Skeletal muscle satellite cell (primary cell): ENCODE measurements at regions not wholly inside any gene's neighbourhood (a gene's known extent, or its start where the extent isn't known, plus 50 kb on each side); places are given as distances from the start of the nearest gene placed in this dataset.

Source experiments
- H3K27me3 ChIP-seq: 2 replicates; pipeline ENCODE4 v1.7.0; 2013; ENCODE audit warnings: low read length; ENCODE audit not compliant: control insufficient read depth, insufficient read depth
- H3K36me3 ChIP-seq: 2 replicates; pipeline ENCODE4 v1.7.0; 2013; ENCODE audit warnings: mild to moderate bottlenecking, control low read depth, low read length; ENCODE audit not compliant: insufficient read depth
- H3K4me1 ChIP-seq: 2 replicates; pipeline ENCODE4 v1.7.0; 2013; ENCODE audit warnings: low read length; ENCODE audit not compliant: control insufficient read depth, insufficient read depth
- H3K4me2 ChIP-seq: 2 replicates; pipeline ENCODE4 v1.7.0; 2013; ENCODE audit warnings: mild to moderate bottlenecking, low read length
- H3K4me3 ChIP-seq: 2 replicates; pipeline ENCODE4 v1.7.0; 2013; ENCODE audit warnings: low read length
- H3K9ac ChIP-seq: 2 replicates; pipeline ENCODE4 v1.7.0; 2013; ENCODE audit warnings: mild to moderate bottlenecking, low read depth, low read length, moderate library complexity
- H3K9me3 ChIP-seq: replicated peaks from 2 replicates; pipeline ENCODE4 v1.7.0; 2013; ENCODE audit warnings: mild to moderate bottlenecking, control low read depth, low read length

DNA sequence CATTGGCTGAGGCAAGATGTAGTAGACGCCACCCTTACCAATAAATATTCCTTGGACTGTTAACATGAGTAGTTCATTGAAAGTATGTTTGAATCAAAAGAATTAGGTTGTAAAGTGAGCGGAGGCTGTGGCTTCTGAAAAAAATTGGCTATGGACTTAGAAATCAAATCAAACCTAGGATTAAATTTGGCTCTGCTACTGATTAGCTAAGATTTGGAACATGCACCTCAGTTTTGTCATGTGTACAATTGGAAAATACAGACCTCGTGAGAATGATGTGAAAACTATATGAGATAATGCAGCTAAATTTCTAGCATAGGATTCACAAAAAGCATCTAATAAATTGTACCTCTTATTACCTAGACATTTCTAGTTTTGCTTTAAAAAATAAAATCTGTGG lies 85.3 kb upstream of the USP25 start:
- H3K4me3 ChIP-seq: no peak overlapping the region
- no peaks in the 10 kb centered on the region for H3K36me3 ChIP-seq
- no peaks in the 10 kb centered on the region for H3K27me3 ChIP-seq
- H3K4me1 ChIP-seq: peaks cover 1% of the 10 kb centered on the region
- H3K4me2 ChIP-seq: no peak overlapping the region
- no peak overlapping the region for H3K9ac ChIP-seq
- H3K9me3 ChIP-seq: no peaks in the 10 kb centered on the region

- Histone ChIP-seq H3K27me3 (no peaks in the 10 kb centered on the region), H3K36me3 (no peaks in the 10 kb centered on the region), H3K9ac (no peak overlapping the region), H3K9me3 (no peaks in the 10 kb centered on the region), H3K4me2 (no peak overlapping the region), H3K4me3 (no peak overlapping the region), H3K4me1 (no peaks in the 10 kb centered on the region)
These were observed 84.0 kb upstream of the USP25 start for GRCh38 chr21:15645830-15646229.

DNA sequence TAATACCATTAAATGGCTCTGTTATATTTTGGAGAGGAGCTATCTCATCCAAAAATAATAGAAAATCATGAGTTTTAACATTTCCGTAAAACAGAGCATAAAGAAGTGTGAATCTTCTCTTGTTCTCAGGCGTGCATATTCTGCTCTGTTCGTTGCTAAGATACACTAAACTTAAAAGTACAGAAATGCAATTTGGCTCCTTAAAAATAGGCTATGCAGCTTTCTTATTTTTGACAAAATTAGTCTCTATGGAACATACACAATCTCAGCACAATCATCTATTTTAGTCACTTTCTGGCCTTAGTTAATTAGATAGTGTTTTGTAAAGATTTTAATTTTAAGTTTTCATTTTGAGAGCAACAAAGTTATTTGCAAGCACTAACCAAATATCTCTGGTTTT lies 79.0 kb upstream of the USP25 start:
- Histone ChIP-seq H3K4me2 (no peak overlapping the region), H3K27me3 (no peaks in the 10 kb centered on the region), H3K36me3 (no peaks in the 10 kb centered on the region), H3K9ac (no peak overlapping the region), H3K4me3 (no peak overlapping the region), H3K4me1 (no peaks in the 10 kb centered on the region), H3K9me3 (no peaks in the 10 kb centered on the region)

- Histone ChIP-seq H3K4me3 (no peak overlapping the region), H3K36me3 (no peaks in the 10 kb centered on the region), H3K9ac (no peak overlapping the region), H3K27me3 (no peaks in the 10 kb centered on the region), H3K9me3 (no peaks in the 10 kb centered on the region), H3K4me1 (no peaks in the 10 kb centered on the region), H3K4me2 (no peak overlapping the region)
These were observed 78.6 kb upstream of the USP25 start for GRCh38 chr21:15651172-15651571.

GRCh38 chr21:15653710-15654109 lies 76.1 kb upstream of the USP25 start:
- Histone ChIP-seq H3K36me3 (no peaks in the 10 kb centered on the region), H3K4me2 (no peak overlapping the region), H3K9me3 (no peaks in the 10 kb centered on the region), H3K27me3 (no peaks in the 10 kb centered on the region), H3K4me1 (no peaks in the 10 kb centered on the region), H3K9ac (no peak overlapping the region), H3K4me3 (no peak overlapping the region)

- Histone ChIP-seq H3K36me3 (no peaks in the 10 kb centered on the region), H3K4me1 (no peaks in the 10 kb centered on the region), H3K4me2 (no peak overlapping the region), H3K4me3 (no peak overlapping the region), H3K27me3 (no peaks in the 10 kb centered on the region), H3K9ac (no peak overlapping the region), H3K9me3 (no peaks in the 10 kb centered on the region)
These were observed 75.6 kb upstream of the USP25 start for GRCh38 chr21:15654171-15654570.

DNA sequence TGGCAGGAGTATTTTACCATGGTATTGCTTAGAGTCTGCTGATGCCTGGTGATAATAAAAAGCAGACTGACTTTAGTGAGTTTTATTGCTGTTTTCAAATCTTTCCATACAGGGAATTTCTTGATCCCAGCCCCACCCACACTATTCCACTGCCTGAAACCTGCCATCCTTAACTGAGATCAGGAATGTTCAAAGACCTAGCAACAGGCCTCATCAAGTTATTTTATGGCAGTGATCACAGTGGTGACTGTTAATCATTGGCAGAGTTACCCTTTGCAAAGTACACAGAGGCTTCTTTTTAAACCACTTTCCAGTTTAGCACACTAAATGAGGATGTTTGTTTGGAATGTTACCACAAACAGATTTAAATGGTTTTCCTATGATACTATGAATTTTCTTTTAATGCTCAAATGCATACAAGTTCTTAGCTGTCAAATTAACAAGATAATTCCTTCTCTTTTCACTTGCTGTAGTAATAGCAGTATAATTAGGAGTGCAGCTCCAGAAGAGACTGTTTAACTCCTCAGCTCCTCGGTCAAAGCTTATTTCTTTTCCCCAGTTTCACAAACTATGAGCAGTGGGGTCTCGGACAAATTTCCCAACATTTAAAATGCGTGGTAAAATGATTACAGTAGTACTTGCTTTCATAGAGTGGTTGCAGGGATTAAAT lies 69.9 kb upstream of the USP25 start:
- no peaks in the 10 kb centered on the region for H3K36me3 ChIP-seq
- no peak overlapping the region for H3K4me3 ChIP-seq
- no peaks in the 10 kb centered on the region for H3K4me1 ChIP-seq
- no peaks in the 10 kb centered on the region for H3K9me3 ChIP-seq
- no peak overlapping the region for H3K9ac ChIP-seq
- no peaks in the 10 kb centered on the region for H3K27me3 ChIP-seq
- H3K4me2 ChIP-seq: no peak overlapping the region

GRCh38 chr21:15660423-15660804 lies 69.4 kb upstream of the USP25 start:
- H3K9ac ChIP-seq: no peak overlapping the region
- H3K9me3 ChIP-seq: no peaks in the 10 kb centered on the region
- no peak overlapping the region for H3K4me2 ChIP-seq
- H3K36me3 ChIP-seq: no peaks in the 10 kb centered on the region
- no peak overlapping the region for H3K4me3 ChIP-seq
- no peaks in the 10 kb centered on the region for H3K4me1 ChIP-seq
- no peaks in the 10 kb centered on the region for H3K27me3 ChIP-seq

- Histone ChIP-seq H3K27me3 (no peaks in the 10 kb centered on the region), H3K9ac (no peak overlapping the region), H3K4me2 (no peak overlapping the region), H3K4me1 (peaks cover 16% of the 10 kb centered on the region), H3K36me3 (no peaks in the 10 kb centered on the region), H3K9me3 (no peaks in the 10 kb centered on the region), H3K4me3 (no peak overlapping the region)
These were observed 62.8 kb upstream of the USP25 start for GRCh38 chr21:15667010-15667409.

DNA sequence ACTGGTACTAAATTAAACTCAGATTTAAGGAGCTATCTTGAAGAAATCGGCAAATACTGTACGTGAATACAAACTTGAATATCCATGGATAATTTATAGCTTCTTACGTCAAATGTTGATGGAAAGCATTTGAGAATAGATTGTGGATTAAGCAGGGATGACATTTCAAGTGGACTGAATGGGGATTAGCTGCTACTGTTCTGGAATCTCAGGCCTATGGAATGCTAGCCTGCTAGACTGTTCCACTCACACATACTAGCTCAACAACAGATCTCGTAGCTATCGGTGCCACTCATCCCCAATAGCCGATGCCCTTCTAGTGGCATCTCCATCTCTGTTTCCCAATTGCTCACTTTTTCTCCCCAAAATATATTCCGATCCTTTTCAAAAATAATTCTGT lies 62.0 kb upstream of the USP25 start:
- no peak overlapping the region for H3K4me2 ChIP-seq
- no peaks in the 10 kb centered on the region for H3K9me3 ChIP-seq
- no peak overlapping the region for H3K4me3 ChIP-seq
- H3K4me1 ChIP-seq: peaks cover 16% of the 10 kb centered on the region
- no peaks in the 10 kb centered on the region for H3K36me3 ChIP-seq
- H3K27me3 ChIP-seq: no peaks in the 10 kb centered on the region
- H3K9ac ChIP-seq: no peak overlapping the region

- Histone ChIP-seq H3K4me2 (no peak overlapping the region), H3K4me3 (no peak overlapping the region), H3K9me3 (no peaks in the 10 kb centered on the region), H3K4me1 (peaks cover 16% of the 10 kb centered on the region), H3K27me3 (no peaks in the 10 kb centered on the region), H3K9ac (no peak overlapping the region), H3K36me3 (no peaks in the 10 kb centered on the region)
These were observed 60.5 kb upstream of the USP25 start for GRCh38 chr21:15669247-15669646.

- H3K27me3 ChIP-seq: no peaks in the 10 kb centered on the region
- peaks cover 16% of the 10 kb centered on the region for H3K4me1 ChIP-seq
- H3K9ac ChIP-seq: no peak overlapping the region
- H3K36me3 ChIP-seq: no peaks in the 10 kb centered on the region
- no peak overlapping the region for H3K4me3 ChIP-seq
- H3K9me3 ChIP-seq: no peaks in the 10 kb centered on the region
- no peak overlapping the region for H3K4me2 ChIP-seq
These were observed 58.6 kb upstream of the USP25 start for GRCh38 chr21:15671188-15671587.
